ENCODE measurements at regions not wholly inside any gene's neighbourhood (a gene's known extent, or its start where the extent isn't known, plus 50 kb on each side); places are given as distances from the start of the nearest gene placed in this dataset.

DNA sequence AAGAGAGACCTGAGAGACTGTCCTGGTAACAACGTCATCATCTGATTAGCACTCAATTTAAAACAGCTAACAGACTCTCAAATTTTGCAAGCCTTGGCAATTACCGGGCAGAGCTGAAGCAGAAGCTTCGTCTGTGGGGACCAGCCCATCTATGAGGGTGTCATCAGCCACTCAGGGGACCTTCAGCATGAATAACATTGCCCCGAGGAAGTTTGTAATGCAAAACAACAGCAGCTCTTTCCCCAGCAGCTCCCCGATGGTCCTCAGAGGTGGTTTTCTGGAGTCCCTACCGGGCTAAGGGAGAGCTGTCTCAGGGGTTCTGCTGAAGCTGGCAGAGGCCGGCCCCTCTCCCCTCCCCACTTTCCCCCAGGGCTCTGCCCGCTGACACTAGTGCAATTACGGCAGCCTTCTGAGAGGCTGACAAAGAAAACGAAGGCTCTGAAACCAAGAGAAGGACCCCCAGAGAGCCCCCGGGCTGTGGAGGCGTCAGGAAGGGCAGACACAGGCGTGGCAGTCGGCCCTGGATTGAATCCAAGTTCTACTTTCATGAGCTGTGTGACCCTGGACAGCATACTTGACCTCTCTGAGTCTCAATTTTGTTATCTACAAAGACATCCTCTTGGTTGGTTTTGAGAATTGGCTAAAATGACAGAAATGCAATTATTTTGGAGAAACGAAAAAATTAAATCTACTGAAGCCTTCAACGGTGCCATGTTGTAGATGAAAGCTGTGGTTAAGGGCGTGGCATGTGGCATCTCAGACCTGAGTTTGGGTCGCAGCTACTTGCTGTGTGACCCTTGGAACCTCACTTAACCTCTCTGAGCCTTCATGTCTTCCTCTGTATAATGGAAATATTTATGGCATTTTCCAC, 102.1 kb upstream of the TLE3 start:
- Histone ChIP-seq H3K4me1 (ENCODE audit: insufficient read depth) (peaks cover 10% of the 10 kb centered on the region), H3K27ac (no peak overlapping the region), H3K4me3 (no peak overlapping the region), H3K36me3 (no peaks in the 10 kb centered on the region), H3K9me3 (no peaks in the 10 kb centered on the region), H3K27me3 (no peaks in the 10 kb centered on the region)
- TF ChIP-seq, protein P1, sequence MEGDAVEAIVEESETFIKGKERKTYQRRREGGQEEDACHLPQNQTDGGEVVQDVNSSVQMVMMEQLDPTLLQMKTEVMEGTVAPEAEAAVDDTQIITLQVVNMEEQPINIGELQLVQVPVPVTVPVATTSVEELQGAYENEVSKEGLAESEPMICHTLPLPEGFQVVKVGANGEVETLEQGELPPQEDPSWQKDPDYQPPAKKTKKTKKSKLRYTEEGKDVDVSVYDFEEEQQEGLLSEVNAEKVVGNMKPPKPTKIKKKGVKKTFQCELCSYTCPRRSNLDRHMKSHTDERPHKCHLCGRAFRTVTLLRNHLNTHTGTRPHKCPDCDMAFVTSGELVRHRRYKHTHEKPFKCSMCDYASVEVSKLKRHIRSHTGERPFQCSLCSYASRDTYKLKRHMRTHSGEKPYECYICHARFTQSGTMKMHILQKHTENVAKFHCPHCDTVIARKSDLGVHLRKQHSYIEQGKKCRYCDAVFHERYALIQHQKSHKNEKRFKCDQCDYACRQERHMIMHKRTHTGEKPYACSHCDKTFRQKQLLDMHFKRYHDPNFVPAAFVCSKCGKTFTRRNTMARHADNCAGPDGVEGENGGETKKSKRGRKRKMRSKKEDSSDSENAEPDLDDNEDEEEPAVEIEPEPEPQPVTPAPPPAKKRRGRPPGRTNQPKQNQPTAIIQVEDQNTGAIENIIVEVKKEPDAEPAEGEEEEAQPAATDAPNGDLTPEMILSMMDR (IDR thresholded peaks at IDR 0.05), result no peak
- no peak for TF ChIP-seq EP300 (IDR thresholded peaks at IDR 0.05)
- TF ChIP-seq POLR2A (IDR thresholded peaks at IDR 0.05), result no peak
- intact Hi-C loops (cut with DNase I), result no loop called here
- peak in 1 of 5 donors; percentile 14 for DNase-seq
- WGBS, 3 donors, result 73 to 83% (median 81%) methylated on average over 18 of the region's 18 CpGs

DNA sequence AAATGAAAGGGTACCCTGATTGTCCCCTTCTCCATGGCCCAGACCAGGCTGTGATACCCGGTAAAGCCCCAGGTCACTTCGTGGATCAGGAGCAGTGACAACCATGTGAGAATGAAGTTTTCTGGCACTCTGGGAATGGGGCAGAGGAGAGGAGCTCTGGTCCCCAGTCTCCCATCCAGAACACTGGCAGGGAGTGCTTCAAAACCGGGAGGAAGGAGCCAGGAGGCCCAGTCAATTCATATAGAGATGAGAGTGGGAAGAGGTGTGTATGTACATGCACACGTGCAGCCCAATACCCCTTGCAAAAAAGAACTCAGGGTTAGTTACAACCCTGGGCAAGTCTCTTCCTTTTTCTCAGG, 101.4 kb upstream of the TLE3 start:
- H3K9me3 ChIP-seq, result no peaks in the 10 kb centered on the region
- H3K4me3 ChIP-seq, result no peak overlapping the region
- 92 to 95% (median 93%) methylated on average over 4 of the region's 4 CpGs for WGBS, 3 donors
- H3K4me1 ChIP-seq (ENCODE audit: insufficient read depth), result peaks cover 10% of the 10 kb centered on the region
- no peak for DNase-seq
- H3K27me3 ChIP-seq, result no peaks in the 10 kb centered on the region
- H3K27ac ChIP-seq, result no peak overlapping the region
- no peaks in the 10 kb centered on the region for H3K36me3 ChIP-seq
- TF ChIP-seq EP300 (IDR thresholded peaks at IDR 0.05), result no peak
- TF ChIP-seq POLR2A (IDR thresholded peaks at IDR 0.05), result no peak
- TF ChIP-seq, protein P1 (IDR thresholded peaks at IDR 0.05), result no peak
- intact Hi-C loops (cut with DNase I), result no loop called here

DNA sequence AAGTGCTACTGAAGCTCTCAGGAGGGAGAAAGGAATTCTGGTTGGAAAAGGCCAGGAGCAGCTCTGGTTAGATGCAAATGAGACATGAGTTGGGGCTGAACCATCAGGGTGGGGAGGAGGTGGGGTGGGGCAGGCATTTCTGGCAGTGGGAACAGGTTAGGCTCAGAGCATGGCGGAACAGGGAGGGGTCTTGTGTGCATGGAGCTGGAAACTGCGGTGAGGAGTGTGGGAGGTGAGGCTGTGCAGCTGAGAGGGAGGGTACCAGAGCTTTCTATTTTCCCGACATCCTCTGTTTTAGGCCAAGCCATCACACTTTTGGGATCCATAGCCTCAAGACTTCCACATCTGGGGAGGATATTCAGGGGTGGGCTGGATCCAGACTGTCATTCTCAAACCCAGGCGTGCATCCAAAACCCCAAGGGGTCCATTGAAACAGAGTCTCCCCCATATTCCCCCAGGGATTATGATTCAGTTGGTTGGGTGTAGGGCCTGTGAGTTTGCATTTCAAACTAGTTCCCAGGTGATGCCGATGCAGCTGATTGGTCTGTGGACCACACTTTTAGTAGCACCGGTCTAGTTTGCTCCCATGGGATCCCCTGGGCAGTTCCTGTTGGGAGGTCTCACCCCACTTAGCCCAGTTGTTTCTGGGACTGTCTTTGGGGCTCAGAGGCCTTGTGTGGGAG, 100.9 kb upstream of the TLE3 start:
- H3K27me3 ChIP-seq, result no peaks in the 10 kb centered on the region
- WGBS, 3 donors, result 76 to 91% (median 84%) methylated on average over 6 of the region's 6 CpGs
- H3K4me1 ChIP-seq (ENCODE audit: insufficient read depth), result peaks cover 11% of the 10 kb centered on the region
- peak in 1 of 5 donors; percentile 19 for DNase-seq
- H3K4me3 ChIP-seq, result no peak overlapping the region
- H3K36me3 ChIP-seq, result no peaks in the 10 kb centered on the region
- TF ChIP-seq, protein P1 (IDR thresholded peaks at IDR 0.05), result no peak
- TF ChIP-seq POLR2A (IDR thresholded peaks at IDR 0.05) (no peak), EP300 (IDR thresholded peaks at IDR 0.05) (no peak)
- no peak overlapping the region for H3K27ac ChIP-seq
- no peaks in the 10 kb centered on the region for H3K9me3 ChIP-seq
- intact Hi-C loops (cut with DNase I), result no loop called here

DNA sequence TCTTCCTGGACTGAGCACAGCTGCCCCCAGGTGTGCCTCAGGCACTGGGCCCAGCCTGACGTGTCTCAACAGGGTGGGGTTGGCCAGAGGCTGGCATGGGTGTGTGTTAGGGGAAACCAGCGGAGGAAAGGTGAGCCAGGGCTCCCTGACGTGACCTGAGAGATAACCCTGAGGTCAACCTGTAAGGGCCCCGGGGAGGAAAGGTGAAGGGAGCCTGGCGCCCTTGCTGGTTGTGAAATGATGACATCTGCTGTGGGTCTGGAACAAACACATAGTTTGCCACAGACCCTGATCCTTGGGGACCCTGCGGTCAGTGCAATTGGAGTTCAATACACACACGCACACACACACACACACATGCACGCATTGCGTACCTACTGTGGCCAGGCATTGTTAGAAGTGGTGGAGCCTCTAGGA, 100.2 kb upstream of the TLE3 start:
- Histone ChIP-seq H3K36me3 (no peaks in the 10 kb centered on the region), H3K9me3 (no peaks in the 10 kb centered on the region), H3K4me3 (no peak overlapping the region), H3K27me3 (no peaks in the 10 kb centered on the region), H3K27ac (no peak overlapping the region), H3K4me1 (ENCODE audit: insufficient read depth) (peaks cover 15% of the 10 kb centered on the region)
- 82 to 88% (median 83%) methylated on average over 9 of the region's 9 CpGs for WGBS, 3 donors
- peak in 1 of 5 donors; percentile 22 for DNase-seq
- TF ChIP-seq EP300 (IDR thresholded peaks at IDR 0.05) (no peak), POLR2A (IDR thresholded peaks at IDR 0.05) (no peak)
- TF ChIP-seq, protein P1 (IDR thresholded peaks at IDR 0.05), result no peak
- intact Hi-C loops (cut with DNase I), result no loop called here
